BLaER1 (cell line): ENCODE measurements at regions not wholly inside any gene's neighbourhood (a gene's known extent, or its start where the extent isn't known, plus 50 kb on each side); places are given as distances from the start of the nearest gene placed in this dataset.

ENCODE experiments used
- H3K27ac ChIP-seq: shearing (Covaris generic); formaldehyde crosslinking; 2 replicates; pipeline ENCODE4 v1.8.1; 2022
- H3K27me3 ChIP-seq: shearing (Covaris generic); formaldehyde crosslinking; 2 replicates; pipeline ENCODE4 v1.8.1; 2022
- H3K36me3 ChIP-seq: shearing (Covaris generic); formaldehyde crosslinking; 2 replicates; pipeline ENCODE4 v1.8.1; 2022
- H3K4me1 ChIP-seq: shearing (Covaris generic); formaldehyde crosslinking; 2 replicates; pipeline ENCODE4 v1.8.1; 2022
- H3K4me2 ChIP-seq: shearing (Covaris generic); formaldehyde crosslinking; 2 replicates; pipeline ENCODE4 v1.8.1; 2022
- H3K4me3 ChIP-seq: shearing (Covaris generic); formaldehyde crosslinking; 2 replicates; pipeline ENCODE4 v1.8.1; 2022
- H3K9ac ChIP-seq: shearing (Covaris generic); formaldehyde crosslinking; 2 replicates; pipeline ENCODE4 v1.8.1; 2022
- H3K9me3 ChIP-seq: shearing (Covaris generic); formaldehyde crosslinking; 2 replicates; pipeline ENCODE4 v1.8.1; 2022
- H4K20me1 ChIP-seq: shearing (Covaris generic); formaldehyde crosslinking; 2 replicates; pipeline ENCODE4 v1.8.1; 2022
- Cebpa-rat ChIP-seq: shearing (Covaris generic); IDR thresholded peaks from 2 replicates; pipeline ENCODE4 v1.8.1; 2022

DNA sequence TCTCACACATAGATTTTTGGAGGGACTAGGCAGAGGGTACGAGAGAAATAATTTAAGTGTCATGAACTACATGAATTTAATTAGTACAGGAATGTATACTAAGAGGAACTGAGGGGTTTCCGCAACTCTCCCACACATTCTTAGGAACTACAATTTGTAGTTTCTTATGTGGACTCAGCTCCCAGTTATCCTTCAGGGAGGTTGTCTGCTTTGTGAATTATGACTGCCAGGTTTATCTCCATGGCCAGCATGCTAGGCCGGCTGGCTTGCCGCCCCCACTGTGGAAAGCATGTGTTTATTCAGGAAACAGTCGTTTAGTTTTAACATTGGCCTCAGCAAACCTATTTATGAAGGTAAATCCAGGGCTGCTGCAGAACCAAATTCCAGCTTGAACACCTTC, 415.0 kb downstream of the KCTD16 start:
- H3K27ac ChIP-seq: no peak overlapping the region
- no peak for TF ChIP-seq Cebpa-rat
- no peak overlapping the region for H3K4me2 ChIP-seq
- no peaks in the 10 kb centered on the region for H3K4me1 ChIP-seq
- H4K20me1 ChIP-seq: no peaks in the 10 kb centered on the region
- H3K27me3 ChIP-seq: no peaks in the 10 kb centered on the region
- H3K9me3 ChIP-seq: no peaks in the 10 kb centered on the region
- no peaks in the 10 kb centered on the region for H3K36me3 ChIP-seq
- H3K9ac ChIP-seq: no peak overlapping the region
- H3K4me3 ChIP-seq: no peak overlapping the region

DNA sequence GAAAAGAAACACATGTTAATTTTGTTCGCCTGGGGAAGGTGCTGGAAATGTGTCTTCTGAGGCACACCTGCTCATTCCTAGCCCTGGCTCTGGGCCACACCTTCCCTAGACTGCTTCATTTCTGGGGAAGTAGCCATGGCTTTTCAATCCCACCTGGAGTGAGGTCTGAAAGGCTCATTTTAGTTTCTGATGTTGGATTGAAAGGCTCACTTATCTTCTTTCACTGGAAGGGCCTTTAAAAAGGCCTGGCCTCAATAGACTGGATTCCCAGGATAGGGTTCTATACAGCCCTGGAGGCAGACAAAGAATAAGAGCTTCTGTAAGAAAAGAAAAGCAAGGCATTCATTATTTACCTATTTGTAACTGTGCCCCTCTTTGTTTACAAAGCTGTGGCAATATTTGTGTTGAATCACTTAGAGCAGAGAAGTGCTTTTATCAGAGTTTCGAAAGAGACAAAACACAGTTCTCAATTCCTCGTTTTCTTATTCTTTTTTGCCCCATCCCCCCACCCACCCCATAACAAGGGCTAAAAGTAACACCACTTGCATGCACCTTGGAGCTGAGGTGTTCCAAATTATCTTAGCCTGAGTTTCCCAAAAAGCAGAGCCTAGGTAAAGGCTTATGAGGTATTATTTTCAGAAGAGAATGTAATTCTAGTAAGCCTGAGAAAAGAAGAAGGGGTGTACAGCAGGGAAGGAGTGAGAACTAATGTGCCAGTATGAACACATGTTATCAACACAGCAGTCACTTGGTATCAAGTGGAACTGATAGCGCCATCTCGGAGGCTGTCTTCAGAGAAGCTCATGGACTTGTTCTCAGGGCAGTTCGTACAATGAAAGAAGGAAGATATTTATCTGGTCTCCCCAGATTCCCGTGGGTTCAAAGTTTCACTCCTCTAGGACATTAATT, 413.1 kb downstream of the KCTD16 start:
- Histone ChIP-seq H3K9ac (no peak overlapping the region), H3K4me2 (no peak overlapping the region), H3K4me1 (no peaks in the 10 kb centered on the region), H3K27ac (no peak overlapping the region), H3K36me3 (no peaks in the 10 kb centered on the region), H3K27me3 (no peaks in the 10 kb centered on the region), H3K4me3 (no peak overlapping the region), H3K9me3 (no peaks in the 10 kb centered on the region), H4K20me1 (no peaks in the 10 kb centered on the region)
- TF ChIP-seq Cebpa-rat: no peak

DNA sequence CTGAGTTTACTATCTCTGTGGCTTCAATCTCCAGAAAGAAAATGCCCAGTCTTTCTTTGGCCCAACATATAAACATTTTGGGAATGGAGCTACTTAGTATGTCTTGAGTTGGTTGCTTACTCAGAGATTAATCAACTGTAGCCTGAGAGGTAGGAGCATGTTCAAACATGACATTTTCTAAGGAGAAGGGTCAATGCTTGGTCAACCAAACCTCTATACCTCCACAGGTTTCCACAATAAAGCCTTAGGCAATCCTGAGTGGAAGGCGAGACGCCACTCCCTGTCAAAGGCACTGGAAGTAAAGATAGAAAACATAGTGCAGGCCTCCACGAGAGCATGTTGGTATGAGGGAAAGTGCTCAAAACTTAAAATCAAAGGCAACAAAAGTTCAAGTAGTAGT, 411.4 kb downstream of the KCTD16 start:
- no peaks in the 10 kb centered on the region for H3K9me3 ChIP-seq
- no peak overlapping the region for H3K9ac ChIP-seq
- no peaks in the 10 kb centered on the region for H3K27me3 ChIP-seq
- TF ChIP-seq Cebpa-rat: no peak
- no peaks in the 10 kb centered on the region for H3K4me1 ChIP-seq
- no peaks in the 10 kb centered on the region for H3K36me3 ChIP-seq
- no peaks in the 10 kb centered on the region for H4K20me1 ChIP-seq
- no peak overlapping the region for H3K27ac ChIP-seq
- H3K4me2 ChIP-seq: no peak overlapping the region
- H3K4me3 ChIP-seq: no peak overlapping the region

DNA sequence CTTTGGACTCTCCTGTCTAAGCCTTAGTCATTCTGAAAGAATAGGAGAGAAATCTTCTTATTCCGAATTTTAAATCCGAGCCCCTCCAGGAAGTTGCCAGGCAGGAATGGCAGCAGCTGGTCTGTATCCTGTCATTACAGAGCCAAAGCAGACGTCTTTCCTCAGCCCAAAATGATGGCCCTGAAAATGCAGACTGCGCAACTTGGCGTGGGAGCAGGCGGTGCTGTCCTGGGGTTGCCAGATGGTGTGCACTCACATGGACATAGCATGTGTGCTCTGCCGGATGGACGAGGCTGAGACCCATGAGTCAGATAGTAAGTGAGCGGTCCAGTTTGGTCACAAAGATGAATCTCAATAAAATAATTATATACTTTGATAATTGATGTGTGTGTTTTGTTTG, 410.4 kb downstream of the KCTD16 start:
- Histone ChIP-seq H3K4me2 (no peak overlapping the region), H4K20me1 (no peaks in the 10 kb centered on the region), H3K27ac (no peak overlapping the region), H3K9me3 (no peaks in the 10 kb centered on the region), H3K27me3 (no peaks in the 10 kb centered on the region), H3K9ac (no peak overlapping the region), H3K36me3 (no peaks in the 10 kb centered on the region), H3K4me1 (no peaks in the 10 kb centered on the region), H3K4me3 (no peak overlapping the region)
- TF ChIP-seq Cebpa-rat: no peak

DNA sequence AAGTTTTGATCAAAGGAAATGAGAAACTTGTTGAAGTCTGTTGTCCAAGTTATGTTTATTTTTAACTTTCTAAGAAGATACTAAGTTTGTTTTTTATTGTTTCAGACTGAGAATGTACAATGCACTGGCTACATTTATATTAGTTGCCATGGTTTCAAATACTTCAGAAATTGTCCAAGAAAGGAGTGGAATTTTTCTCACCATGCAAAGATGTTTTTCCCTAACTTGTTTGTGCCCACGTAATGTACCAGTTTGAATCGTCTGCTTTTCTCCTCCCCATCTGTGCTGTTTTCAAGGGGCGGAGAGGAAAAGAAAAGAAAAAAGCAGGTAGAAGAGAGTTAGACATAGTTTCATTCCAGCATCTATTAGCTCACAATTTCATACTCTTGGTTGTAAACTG, 407.0 kb downstream of the KCTD16 start:
- Histone ChIP-seq H3K27me3 (no peaks in the 10 kb centered on the region), H3K4me1 (no peaks in the 10 kb centered on the region)
- no peak for TF ChIP-seq Cebpa-rat

DNA sequence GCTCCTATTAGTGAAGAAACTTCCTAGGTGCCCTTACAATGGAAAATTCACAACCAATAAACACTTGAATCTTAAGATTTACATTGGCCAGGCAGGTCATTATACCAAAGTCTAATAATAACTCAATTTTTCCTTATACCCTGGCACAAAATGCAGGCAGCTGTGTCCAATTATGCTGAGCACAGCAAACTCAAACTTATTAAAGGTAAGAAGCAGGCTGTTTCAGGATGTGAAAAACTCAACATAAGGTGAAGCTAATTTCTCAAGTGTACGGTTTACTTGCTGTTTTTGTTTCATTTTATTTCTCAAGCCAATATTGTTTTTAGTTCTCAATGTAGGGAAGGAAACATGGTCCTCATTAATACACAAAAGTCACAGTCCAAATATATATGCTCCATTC, 405.1 kb downstream of the KCTD16 start:
- Histone ChIP-seq H3K27ac (no peak overlapping the region), H3K9me3 (0 out of 2 replicates have a peak, but pooled peaks cover 6% of the 10 kb centered on the region), H3K4me3 (no peak overlapping the region), H3K36me3 (no peaks in the 10 kb centered on the region), H4K20me1 (no peaks in the 10 kb centered on the region), H3K4me2 (no peak overlapping the region), H3K27me3 (no peaks in the 10 kb centered on the region), H3K9ac (no peak overlapping the region), H3K4me1 (no peaks in the 10 kb centered on the region)
- no peak for TF ChIP-seq Cebpa-rat

More for the DNA sequence above, 407.0 kb downstream of the KCTD16 start:
- Histone ChIP-seq H3K36me3 (no peaks in the 10 kb centered on the region), H4K20me1 (no peaks in the 10 kb centered on the region), H3K4me2 (no peak overlapping the region), H3K4me3 (no peak overlapping the region), H3K9me3 (0 out of 2 replicates have a peak, but pooled peaks cover 4% of the 10 kb centered on the region), H3K27ac (no peak overlapping the region), H3K9ac (no peak overlapping the region)

DNA sequence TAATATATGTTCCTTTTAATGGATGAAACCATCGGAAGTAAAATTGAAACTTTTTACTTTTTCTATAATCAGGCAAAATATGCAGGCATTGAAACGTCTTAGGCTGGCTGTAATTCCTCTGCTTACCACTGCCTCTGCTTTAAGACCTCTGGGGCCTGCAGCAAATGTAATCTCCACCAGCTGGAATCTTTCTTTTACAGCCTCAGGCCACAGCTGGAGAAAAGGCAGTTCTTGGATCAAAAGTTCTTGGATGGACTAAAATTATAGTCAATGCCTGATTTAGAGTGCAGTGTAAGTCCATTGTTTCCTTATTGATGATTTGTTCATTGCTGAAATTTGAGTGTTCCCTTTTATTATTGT, 396.7 kb downstream of the KCTD16 start:
- no peak overlapping the region for H3K27ac ChIP-seq
- no peak overlapping the region for H3K4me2 ChIP-seq
- no peaks in the 10 kb centered on the region for H3K27me3 ChIP-seq
- H3K4me3 ChIP-seq: no peak overlapping the region
- H4K20me1 ChIP-seq: no peaks in the 10 kb centered on the region
- H3K9ac ChIP-seq: no peak overlapping the region
- no peak for TF ChIP-seq Cebpa-rat
- no peaks in the 10 kb centered on the region for H3K4me1 ChIP-seq
- no peaks in the 10 kb centered on the region for H3K36me3 ChIP-seq
- peaks cover 7% of the 10 kb centered on the region; the same call in 1 of the 2 replicates for H3K9me3 ChIP-seq

DNA sequence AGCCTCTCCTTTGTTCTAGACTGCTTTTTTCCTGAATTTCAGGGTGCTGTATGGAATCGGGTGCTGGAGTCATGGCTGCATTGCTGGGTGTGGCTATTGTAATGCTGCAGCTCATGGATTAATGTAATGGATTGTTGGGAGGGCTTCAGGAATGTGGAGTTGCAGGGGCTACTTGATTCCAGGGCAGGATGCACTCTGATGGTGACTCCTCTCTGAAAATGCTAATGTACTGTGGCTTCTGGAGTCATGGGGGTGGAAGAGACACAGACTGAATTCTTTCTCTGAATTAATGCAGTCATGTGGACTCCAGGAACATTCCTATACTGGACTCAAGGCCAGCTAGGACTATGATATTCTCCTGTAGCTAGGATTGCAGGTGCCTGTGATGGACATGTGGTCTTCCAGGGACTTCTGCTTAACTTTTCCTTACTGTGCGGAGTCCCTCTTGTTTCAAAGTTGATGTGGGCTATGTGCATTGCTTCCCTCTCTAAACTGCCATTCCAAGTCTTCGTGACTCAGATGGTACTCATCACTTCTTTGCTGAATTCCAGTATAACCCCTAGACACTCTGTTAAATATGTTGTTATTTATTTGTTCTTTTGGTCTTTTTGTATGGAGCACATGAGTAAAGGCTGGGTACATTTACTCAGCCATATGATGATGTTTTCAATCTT, 396.2 kb downstream of the KCTD16 start:
- Histone ChIP-seq H3K4me2 (no peak overlapping the region), H3K4me3 (no peak overlapping the region), H3K9ac (no peak overlapping the region), H4K20me1 (no peaks in the 10 kb centered on the region), H3K27me3 (no peaks in the 10 kb centered on the region), H3K9me3 (peaks cover 7% of the 10 kb centered on the region; the same call in 1 of the 2 replicates), H3K4me1 (no peaks in the 10 kb centered on the region), H3K36me3 (no peaks in the 10 kb centered on the region), H3K27ac (no peak overlapping the region)
- TF ChIP-seq Cebpa-rat: no peak

DNA sequence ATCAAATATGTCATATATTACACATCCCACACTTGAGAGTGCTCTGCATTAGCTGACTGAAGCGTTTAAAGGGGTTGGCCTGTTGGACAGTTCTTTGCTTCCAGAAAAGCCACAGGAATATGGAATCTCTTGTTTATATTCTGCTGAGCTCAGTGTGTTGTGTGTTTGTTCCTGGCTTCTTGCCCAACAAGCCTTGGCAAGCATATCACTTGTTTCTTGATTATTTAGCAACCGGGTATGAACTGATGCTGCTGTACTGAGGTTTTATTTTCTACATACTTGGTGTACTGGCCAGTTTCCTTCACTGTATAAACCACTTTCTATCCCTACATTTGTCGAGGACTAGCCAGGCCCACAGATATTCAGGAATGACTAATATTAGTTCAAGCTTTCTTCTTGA, 378.9 kb downstream of the KCTD16 start:
- Histone ChIP-seq H3K9me3 (no peaks in the 10 kb centered on the region), H3K27me3 (no peaks in the 10 kb centered on the region), H3K9ac (no peak overlapping the region), H3K27ac (no peak overlapping the region), H3K4me3 (no peak overlapping the region), H4K20me1 (no peaks in the 10 kb centered on the region), H3K4me2 (no peak overlapping the region), H3K4me1 (no peaks in the 10 kb centered on the region), H3K36me3 (no peaks in the 10 kb centered on the region)
- no peak for TF ChIP-seq Cebpa-rat

DNA sequence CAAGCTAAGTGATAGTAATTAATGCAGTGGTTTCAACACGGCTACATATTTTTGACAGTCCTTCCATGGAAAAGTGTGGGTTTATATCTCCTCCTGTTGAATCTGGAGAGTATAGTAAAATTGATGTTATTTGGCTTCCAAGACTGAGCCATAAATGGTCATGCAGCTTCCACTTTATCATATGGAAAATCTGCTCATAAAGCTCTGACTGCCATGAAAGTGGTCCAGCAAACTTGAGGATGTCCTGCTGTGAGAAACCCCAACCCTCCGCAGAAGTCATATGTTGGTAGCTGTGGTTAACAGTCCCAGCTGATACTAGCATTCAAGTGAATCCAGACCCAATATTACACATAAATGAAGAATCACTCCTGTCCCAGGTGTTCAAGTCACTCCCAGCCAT, 378.3 kb downstream of the KCTD16 start:
- no peak overlapping the region for H3K27ac ChIP-seq
- H4K20me1 ChIP-seq: no peaks in the 10 kb centered on the region
- no peak overlapping the region for H3K9ac ChIP-seq
- H3K4me2 ChIP-seq: no peak overlapping the region
- H3K4me1 ChIP-seq: no peaks in the 10 kb centered on the region
- no peaks in the 10 kb centered on the region for H3K36me3 ChIP-seq
- no peaks in the 10 kb centered on the region for H3K9me3 ChIP-seq
- TF ChIP-seq Cebpa-rat: no peak
- no peak overlapping the region for H3K4me3 ChIP-seq
- H3K27me3 ChIP-seq: no peaks in the 10 kb centered on the region
